Ovary (tissue), 3 donors: ENCODE measurements at regions not wholly inside any gene's neighbourhood (a gene's known extent, or its start where the extent isn't known, plus 50 kb on each side); places are given as distances from the start of the nearest gene placed in this dataset.

Experiments
- CTCF ChIP-seq, 3 donors: fragments of 450-650 bp in 2 of 3; fragments of 200-600 bp in 1 of 3; IDR thresholded peaks; one replicate each; pipeline versions ENCODE4 v1.5.1 to v1.8.0; 2016 to 2022; ENCODE audit warnings: antibody characterized with exemption in 3 of 3, mild to moderate bottlenecking in 1 of 3
- EP300 ChIP-seq: sonication (generic); formaldehyde crosslinking; IDR thresholded peaks from one replicate; pipeline ENCODE4 v1.6.1; 2017; ENCODE audit warnings: antibody characterized with exemption
- POLR2A ChIP-seq: fragments of 450-650 bp; IDR thresholded peaks from one replicate; pipeline ENCODE4 v1.6.1; 2017; ENCODE audit warnings: antibody characterized with exemption, mild to moderate bottlenecking, moderate library complexity
- donor health status: DM: no; HTN: no; CAD: no.

GRCh38 chr12:78725951-78726580 lies 138.5 kb upstream of the SYT1 start:
- TF ChIP-seq POLR2A (no peak), CTCF (IDR thresholded peaks at IDR 0.05) (no peak), EP300 (no peak)
